ENCODE measurements at regions not wholly inside any gene's neighbourhood (a gene's known extent, or its start where the extent isn't known, plus 50 kb on each side); places are given as distances from the start of the nearest gene placed in this dataset.

DNA sequence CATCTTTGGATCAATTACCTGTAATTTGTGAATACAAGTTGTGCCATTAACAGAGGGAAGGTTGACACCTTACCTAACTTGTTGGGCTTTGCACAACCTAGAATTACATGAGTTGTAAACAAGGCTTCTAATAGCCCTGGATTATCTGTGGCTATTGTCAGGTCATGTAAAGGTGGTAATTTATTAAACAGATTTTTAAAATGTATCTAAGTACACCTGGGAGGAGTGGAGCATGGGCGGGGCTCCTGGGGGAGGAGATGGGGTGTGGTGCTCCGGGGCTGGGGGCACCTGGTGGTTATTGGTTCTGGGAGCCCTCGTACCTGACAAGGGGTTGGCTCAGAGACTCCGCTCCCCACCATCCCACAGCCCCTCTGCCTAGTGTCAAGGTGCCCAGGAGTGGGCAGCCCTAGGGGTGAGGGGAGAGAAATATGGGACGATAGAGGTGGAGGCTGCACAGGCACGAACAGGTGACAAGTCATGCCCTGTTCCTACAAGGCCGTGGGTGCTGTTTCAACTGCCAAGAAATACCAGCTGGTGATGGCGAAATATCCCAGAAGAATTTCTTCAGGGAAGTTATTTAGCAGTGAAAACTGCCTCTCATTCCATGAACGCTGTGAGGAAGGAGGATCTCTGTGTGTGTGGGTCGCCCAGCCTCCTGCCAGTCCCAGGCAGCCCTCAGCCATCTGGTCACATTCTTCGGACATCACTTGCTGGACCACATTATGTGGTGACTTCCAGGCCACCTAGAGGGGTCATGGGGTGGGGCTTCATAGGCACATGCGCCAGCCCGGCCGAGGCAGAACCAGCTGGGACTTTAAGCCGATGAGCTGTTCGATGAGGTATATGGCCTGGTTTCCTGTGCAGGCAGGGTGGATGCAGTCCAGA, 55.5 kb upstream of the IRX3 start:
- in situ Hi-C loops (cut with MboI; ENCODE audit: low pct_unique_long_range_greater_than_20kb, low sequenced_read_pairs) = no loop called here
- no peak for DNase-seq

DNA sequence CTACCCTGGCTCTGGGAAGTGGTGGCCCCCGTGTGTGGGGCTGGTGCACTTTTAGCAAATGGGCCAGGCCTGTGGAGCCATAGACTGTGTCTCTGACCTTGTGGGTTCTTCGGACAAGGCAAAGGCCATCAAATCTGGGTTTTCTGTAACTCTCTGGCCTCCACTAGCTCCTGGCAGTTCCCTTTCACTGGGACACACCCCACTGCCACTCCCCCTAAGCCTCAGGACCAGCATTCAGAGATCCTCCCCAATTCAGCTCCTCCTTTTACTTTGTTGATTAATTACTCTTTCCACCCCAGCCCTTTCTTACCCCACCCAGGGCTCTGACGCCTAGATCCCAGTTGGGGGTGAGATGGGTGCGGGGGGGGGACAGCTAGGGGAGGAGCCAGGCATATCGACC, 53.9 kb upstream of the IRX3 start:
- in situ Hi-C loops (cut with MboI; ENCODE audit: low pct_unique_long_range_greater_than_20kb, low sequenced_read_pairs) = no loop called here
- no peak for DNase-seq

DNA sequence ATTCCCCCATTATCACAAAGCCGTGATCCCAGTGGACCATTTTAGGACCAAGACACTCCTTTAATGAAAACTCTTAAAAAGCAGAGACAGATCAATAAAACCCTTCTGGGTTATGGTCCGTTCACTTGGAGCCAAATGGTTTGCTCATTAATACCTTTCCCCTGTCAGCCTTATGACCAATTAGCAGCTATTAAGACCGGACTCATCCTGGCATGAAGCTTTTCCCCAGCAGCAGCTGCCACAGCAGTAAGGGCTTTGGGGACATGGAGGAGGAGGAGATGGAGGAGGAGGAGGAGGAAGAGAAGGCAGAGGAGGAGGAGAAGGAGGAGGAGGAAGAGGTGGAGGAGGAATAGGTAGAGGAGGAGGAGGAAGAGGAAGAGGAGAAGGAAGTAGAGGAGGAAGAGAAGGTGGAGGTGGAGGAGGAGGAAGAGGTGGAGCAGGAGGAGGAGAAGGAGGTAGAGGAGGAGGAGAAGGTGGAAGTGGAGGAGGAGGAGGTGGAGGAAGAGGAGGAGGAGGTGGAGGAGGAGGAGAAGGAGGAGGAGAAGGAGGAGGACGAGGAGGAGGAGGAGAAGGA, 50.1 kb upstream of the IRX3 start:
- in situ Hi-C loops (cut with MboI; ENCODE audit: low pct_unique_long_range_greater_than_20kb, low sequenced_read_pairs) = no loop called here
- no peak for DNase-seq

All from KBM-7 (cell line).